GM23338 (cell line): ENCODE measurements at regions not wholly inside any gene's neighbourhood (a gene's known extent, or its start where the extent isn't known, plus 50 kb on each side); places are given as distances from the start of the nearest gene placed in this dataset.

ENCODE experiments used
- EZH2phosphoT487 ChIP-seq: fragments of 200-600 bp; sonication (generic); IDR thresholded peaks from one replicate; pipeline ENCODE4 v1.8.1; 2018; ENCODE audit warnings: antibody characterized with exemption; ENCODE audit not compliant: unreplicated experiment
- ZNF331 ChIP-seq: fragments of 250-450 bp; sonication (Bioruptor Pico); IDR thresholded peaks from 2 replicates; pipeline ENCODE4 v1.5.0; 2020; ENCODE audit warnings: low read depth, mild to moderate bottlenecking, moderate library complexity
- TF ChIP-seq, protein P1 (sequence below): IDR thresholded peaks from one replicate; pipeline ENCODE4 v1.6.1; 2018; ENCODE audit warnings: antibody characterized with exemption; ENCODE audit not compliant: unreplicated experiment
- TF ChIP-seq, protein P2 (sequence below), 2 experiments: fragments of 200-600 bp in 1 of 2; sonication (generic) in 1 of 2; conservative IDR thresholded peaks; 2 replicates each; pipeline versions ENCODE4 v1.5.1 to v1.6.1; 2016 to 2017; ENCODE audit warnings: antibody characterized with exemption in 2 of 2, low read depth in 2 of 2, mild to moderate bottlenecking in 2 of 2, moderate library complexity in 1 of 2

DNA sequence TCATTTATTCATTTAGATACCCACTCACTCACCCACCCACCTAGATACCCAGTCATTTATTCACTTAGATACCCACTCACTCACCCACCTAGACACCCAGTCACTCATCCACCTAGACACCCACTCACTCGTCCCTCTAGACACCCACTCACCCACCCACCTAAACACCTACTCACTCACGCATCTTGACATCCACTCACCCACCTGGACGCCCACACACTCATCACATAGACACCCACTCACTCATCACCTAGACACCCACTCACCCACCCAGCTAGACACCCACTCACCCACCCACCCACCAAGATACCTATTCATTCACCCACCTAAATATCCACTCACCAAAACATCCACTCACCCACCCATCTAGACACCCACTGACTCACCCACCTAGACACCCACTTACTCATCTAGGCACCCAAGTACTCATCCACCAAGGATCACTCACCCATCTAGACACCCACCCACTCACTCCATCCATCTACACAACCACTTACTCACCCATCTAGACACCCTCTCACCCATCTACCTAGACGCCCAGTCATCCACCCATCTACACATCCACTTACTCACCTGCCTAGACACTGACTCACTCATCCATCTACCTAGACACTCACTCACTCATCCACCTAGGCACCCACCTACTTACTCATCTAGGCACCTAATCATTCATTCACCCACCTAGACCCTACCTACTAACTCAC, 723.7 kb upstream of the RAB6C start:
- TF ChIP-seq EZH2phosphoT487 = no peak
- no peak for TF ChIP-seq ZNF331 (CRISPR knock-in tag)
- TF ChIP-seq, protein P1, sequence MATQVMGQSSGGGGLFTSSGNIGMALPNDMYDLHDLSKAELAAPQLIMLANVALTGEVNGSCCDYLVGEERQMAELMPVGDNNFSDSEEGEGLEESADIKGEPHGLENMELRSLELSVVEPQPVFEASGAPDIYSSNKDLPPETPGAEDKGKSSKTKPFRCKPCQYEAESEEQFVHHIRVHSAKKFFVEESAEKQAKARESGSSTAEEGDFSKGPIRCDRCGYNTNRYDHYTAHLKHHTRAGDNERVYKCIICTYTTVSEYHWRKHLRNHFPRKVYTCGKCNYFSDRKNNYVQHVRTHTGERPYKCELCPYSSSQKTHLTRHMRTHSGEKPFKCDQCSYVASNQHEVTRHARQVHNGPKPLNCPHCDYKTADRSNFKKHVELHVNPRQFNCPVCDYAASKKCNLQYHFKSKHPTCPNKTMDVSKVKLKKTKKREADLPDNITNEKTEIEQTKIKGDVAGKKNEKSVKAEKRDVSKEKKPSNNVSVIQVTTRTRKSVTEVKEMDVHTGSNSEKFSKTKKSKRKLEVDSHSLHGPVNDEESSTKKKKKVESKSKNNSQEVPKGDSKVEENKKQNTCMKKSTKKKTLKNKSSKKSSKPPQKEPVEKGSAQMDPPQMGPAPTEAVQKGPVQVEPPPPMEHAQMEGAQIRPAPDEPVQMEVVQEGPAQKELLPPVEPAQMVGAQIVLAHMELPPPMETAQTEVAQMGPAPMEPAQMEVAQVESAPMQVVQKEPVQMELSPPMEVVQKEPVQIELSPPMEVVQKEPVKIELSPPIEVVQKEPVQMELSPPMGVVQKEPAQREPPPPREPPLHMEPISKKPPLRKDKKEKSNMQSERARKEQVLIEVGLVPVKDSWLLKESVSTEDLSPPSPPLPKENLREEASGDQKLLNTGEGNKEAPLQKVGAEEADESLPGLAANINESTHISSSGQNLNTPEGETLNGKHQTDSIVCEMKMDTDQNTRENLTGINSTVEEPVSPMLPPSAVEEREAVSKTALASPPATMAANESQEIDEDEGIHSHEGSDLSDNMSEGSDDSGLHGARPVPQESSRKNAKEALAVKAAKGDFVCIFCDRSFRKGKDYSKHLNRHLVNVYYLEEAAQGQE = no peak
- TF ChIP-seq, protein P2, sequence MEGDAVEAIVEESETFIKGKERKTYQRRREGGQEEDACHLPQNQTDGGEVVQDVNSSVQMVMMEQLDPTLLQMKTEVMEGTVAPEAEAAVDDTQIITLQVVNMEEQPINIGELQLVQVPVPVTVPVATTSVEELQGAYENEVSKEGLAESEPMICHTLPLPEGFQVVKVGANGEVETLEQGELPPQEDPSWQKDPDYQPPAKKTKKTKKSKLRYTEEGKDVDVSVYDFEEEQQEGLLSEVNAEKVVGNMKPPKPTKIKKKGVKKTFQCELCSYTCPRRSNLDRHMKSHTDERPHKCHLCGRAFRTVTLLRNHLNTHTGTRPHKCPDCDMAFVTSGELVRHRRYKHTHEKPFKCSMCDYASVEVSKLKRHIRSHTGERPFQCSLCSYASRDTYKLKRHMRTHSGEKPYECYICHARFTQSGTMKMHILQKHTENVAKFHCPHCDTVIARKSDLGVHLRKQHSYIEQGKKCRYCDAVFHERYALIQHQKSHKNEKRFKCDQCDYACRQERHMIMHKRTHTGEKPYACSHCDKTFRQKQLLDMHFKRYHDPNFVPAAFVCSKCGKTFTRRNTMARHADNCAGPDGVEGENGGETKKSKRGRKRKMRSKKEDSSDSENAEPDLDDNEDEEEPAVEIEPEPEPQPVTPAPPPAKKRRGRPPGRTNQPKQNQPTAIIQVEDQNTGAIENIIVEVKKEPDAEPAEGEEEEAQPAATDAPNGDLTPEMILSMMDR (conservative IDR thresholded peaks at IDR 0.05; ENCODE audit: low read depth in 2 of 2) = no peak
